B cell (primary cell): ENCODE measurements at regions not wholly inside any gene's neighbourhood (a gene's known extent, or its start where the extent isn't known, plus 50 kb on each side); places are given as distances from the start of the nearest gene placed in this dataset.

Source experiments
- CTCF ChIP-seq: fragments of 200-600 bp; IDR thresholded peaks from one replicate; pipeline ENCODE4 v1.8.0; 2022; ENCODE audit warnings: antibody characterized with exemption, mild to moderate bottlenecking
- EZH2 ChIP-seq: IDR thresholded peaks from 2 replicates; pipeline ENCODE4 v1.6.1; 2012; ENCODE audit warnings: borderline replicate concordance, low read depth, mild to moderate bottlenecking, moderate library complexity, low read length; ENCODE audit not compliant: insufficient read depth, poor library complexity, severe bottlenecking

GRCh38 chr12:93170928-93171327, 206.8 kb upstream of the NUDT4 start:
- no peak for TF ChIP-seq CTCF
- TF ChIP-seq EZH2: no peak
